ENCODE measurements at regions not wholly inside any gene's neighbourhood (a gene's known extent, or its start where the extent isn't known, plus 50 kb on each side); places are given as distances from the start of the nearest gene placed in this dataset.

DNA sequence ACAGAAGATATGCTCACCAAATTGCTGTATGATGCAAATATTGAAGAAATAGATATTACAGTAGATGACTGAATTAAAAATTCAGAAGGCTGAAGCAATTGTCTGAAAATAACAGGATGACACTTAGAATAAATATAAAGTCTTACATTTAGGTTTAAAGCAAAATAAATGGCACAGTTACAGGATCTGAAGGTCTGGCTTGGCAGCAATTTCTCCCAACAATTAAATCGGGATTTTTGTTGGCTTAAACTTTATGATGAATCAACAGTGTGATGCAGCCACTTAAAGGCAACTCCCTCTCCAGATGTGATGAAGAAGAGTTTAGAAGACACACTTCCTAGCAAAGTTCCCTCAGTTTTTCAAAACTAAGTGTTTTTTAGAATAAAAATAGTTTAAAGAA is 80.5 kb downstream of the NREP start (continued):
- TF ChIP-seq, protein P1, sequence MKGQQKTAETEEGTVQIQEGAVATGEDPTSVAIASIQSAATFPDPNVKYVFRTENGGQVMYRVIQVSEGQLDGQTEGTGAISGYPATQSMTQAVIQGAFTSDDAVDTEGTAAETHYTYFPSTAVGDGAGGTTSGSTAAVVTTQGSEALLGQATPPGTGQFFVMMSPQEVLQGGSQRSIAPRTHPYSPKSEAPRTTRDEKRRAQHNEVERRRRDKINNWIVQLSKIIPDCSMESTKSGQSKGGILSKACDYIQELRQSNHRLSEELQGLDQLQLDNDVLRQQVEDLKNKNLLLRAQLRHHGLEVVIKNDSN (IDR thresholded peaks at IDR 0.05; ENCODE audit: borderline replicate concordance, low read depth), result no peak
- no peak for TF ChIP-seq SIN3A (IDR thresholded peaks at IDR 0.05; ENCODE audit: borderline replicate concordance, low read depth, low read length)
- TF ChIP-seq RAD21 (IDR thresholded peaks at IDR 0.05; ENCODE audit: low read length), result no peak
- TF ChIP-seq, protein P2, sequence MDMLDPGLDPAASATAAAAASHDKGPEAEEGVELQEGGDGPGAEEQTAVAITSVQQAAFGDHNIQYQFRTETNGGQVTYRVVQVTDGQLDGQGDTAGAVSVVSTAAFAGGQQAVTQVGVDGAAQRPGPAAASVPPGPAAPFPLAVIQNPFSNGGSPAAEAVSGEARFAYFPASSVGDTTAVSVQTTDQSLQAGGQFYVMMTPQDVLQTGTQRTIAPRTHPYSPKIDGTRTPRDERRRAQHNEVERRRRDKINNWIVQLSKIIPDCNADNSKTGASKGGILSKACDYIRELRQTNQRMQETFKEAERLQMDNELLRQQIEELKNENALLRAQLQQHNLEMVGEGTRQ (IDR thresholded peaks at IDR 0.05; ENCODE audit: borderline replicate concordance, low read depth, low read length), result no peak
- TF ChIP-seq CHD2 (IDR thresholded peaks at IDR 0.05; ENCODE audit: low read length, partially characterized antibody), result no peak
- TF ChIP-seq, protein P3, sequence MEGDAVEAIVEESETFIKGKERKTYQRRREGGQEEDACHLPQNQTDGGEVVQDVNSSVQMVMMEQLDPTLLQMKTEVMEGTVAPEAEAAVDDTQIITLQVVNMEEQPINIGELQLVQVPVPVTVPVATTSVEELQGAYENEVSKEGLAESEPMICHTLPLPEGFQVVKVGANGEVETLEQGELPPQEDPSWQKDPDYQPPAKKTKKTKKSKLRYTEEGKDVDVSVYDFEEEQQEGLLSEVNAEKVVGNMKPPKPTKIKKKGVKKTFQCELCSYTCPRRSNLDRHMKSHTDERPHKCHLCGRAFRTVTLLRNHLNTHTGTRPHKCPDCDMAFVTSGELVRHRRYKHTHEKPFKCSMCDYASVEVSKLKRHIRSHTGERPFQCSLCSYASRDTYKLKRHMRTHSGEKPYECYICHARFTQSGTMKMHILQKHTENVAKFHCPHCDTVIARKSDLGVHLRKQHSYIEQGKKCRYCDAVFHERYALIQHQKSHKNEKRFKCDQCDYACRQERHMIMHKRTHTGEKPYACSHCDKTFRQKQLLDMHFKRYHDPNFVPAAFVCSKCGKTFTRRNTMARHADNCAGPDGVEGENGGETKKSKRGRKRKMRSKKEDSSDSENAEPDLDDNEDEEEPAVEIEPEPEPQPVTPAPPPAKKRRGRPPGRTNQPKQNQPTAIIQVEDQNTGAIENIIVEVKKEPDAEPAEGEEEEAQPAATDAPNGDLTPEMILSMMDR (IDR thresholded peaks at IDR 0.05), result no peak
- no peak for TF ChIP-seq RXRA (IDR thresholded peaks at IDR 0.05; ENCODE audit: borderline replicate concordance, low read depth)
- TF ChIP-seq ELF1 (IDR thresholded peaks at IDR 0.05), result no peak

DNA sequence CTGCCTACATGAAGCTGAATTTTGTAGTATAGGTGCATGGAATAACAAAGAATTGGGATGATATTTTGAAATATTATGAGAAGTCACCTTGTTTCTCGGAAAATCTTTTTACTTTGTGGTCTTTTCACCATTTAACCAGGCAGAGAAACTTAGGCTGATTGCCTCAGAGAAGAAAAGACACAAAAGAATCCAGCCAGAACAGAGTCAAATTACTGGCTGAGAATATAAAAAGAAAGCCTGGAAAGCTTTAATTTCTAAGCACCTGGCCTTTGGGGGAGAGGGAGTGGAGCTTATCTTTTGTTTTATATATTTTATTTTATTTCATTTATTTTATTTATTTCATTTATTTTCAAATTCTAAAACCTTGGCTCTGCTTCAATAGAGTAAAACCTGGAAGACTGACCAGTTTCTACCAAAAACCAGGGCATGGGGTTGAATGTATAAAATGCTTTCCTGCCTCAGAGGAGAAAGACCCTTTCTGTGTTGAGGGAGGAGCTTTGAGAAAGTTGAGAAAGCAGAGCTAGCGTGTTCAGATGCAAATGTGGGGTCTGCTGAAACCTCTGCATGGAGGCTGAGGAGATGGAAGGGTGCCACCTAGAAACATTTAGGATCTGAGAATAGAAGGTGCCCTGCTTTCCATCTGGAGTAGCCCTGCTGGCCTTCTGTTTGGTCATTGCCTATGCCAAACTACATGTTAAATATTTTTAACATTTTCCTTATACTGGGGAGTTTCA is 81.6 kb downstream of the NREP start:
- H3F3A ChIP-seq (replicated peaks; ENCODE audit: insufficient read depth), result peaks cover 5% of the 10 kb centered on the region
- H3K36me3 ChIP-seq (replicated peaks in 1 of 2; ENCODE audit: control insufficient read depth in 1 of 2, insufficient read depth in 2 of 2, low read length in 1 of 2), result no peaks in the 10 kb centered on the region
- ChIA-PET CTCF (no interaction called here), POLR2A (no interaction called here)
- no peak overlapping the region for H3K4me3 ChIP-seq (ENCODE audit: low read depth in 2 of 2, low read length in 1 of 2)
- WGBS (ENCODE audit: low lambda C conversion rate), result 77% methylated on average over 2 of the region's 2 CpGs
- no peak for DNase-seq
- peaks cover 10 to 16% of the 10 kb centered on the region in 2 experiments for H3K4me1 ChIP-seq (ENCODE audit: control insufficient read depth in 1 of 2, insufficient read depth in 2 of 2, low read depth in 1 of 2, low read length in 1 of 2)
- H4K20me1 ChIP-seq (ENCODE audit: insufficient read depth), result no peaks in the 10 kb centered on the region
- no peak overlapping the region for H3K4me2 ChIP-seq
- H3K27ac ChIP-seq (ENCODE audit: low read depth in 2 of 2, low read length in 1 of 2), result no peak overlapping the region
- H3K9me3 ChIP-seq, result no peaks in the 10 kb centered on the region
- H3K9ac ChIP-seq, result no peak overlapping the region
- H2AFZ ChIP-seq (ENCODE audit: low read depth), result no peak overlapping the region
- no peaks in the 10 kb centered on the region for H3K9me2 ChIP-seq
- no peaks in the 10 kb centered on the region for H3K27me3 ChIP-seq (ENCODE audit: insufficient read depth)
- TF ChIP-seq NRF1 (IDR thresholded peaks at IDR 0.05; ENCODE audit: low read depth, low read length), result no peak
- no peak for TF ChIP-seq EP300 (IDR thresholded peaks at IDR 0.05; ENCODE audit: borderline replicate concordance in 1 of 2, low read depth in 1 of 2, low read length in 1 of 2)
- TF ChIP-seq SMC3 (IDR thresholded peaks at IDR 0.05; ENCODE audit: low read depth, low read length), result no peak
- TF ChIP-seq RCOR1 (IDR thresholded peaks at IDR 0.05; ENCODE audit: low read length), result no peak
- TF ChIP-seq, protein P4, sequence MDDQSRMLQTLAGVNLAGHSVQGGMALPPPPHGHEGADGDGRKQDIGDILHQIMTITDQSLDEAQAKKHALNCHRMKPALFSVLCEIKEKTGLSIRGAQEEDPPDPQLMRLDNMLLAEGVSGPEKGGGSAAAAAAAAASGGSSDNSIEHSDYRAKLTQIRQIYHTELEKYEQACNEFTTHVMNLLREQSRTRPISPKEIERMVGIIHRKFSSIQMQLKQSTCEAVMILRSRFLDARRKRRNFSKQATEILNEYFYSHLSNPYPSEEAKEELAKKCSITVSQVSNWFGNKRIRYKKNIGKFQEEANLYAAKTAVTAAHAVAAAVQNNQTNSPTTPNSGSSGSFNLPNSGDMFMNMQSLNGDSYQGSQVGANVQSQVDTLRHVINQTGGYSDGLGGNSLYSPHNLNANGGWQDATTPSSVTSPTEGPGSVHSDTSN (IDR thresholded peaks at IDR 0.05), result no peak
- TF ChIP-seq NFIC (IDR thresholded peaks at IDR 0.05; ENCODE audit: borderline replicate concordance), result no peak
- no peak for TF ChIP-seq RAD21 (IDR thresholded peaks at IDR 0.05; ENCODE audit: low read length)
- TF ChIP-seq ELF1 (IDR thresholded peaks at IDR 0.05), result no peak
- TF ChIP-seq, protein P2 (IDR thresholded peaks at IDR 0.05; ENCODE audit: borderline replicate concordance, low read depth, low read length), result no peak
- H3K79me2 ChIP-seq (ENCODE audit: insufficient read depth), result no peaks in the 10 kb centered on the region
